Spinal cord (tissue), 9 donors: ENCODE measurements at regions not wholly inside any gene's neighbourhood (a gene's known extent, or its start where the extent isn't known, plus 50 kb on each side); places are given as distances from the start of the nearest gene placed in this dataset.

Source experiments
- DNase-seq, 6 donors: peaks; one replicate each; pipeline versions ENCODE4 v3.0.0 to v3.0.0-alpha.2; 2013 to 2015; ENCODE audit warnings: low spot score in 6 of 6, low read depth in 4 of 6
- H3K27ac ChIP-seq: one replicate; pipeline ENCODE4 v1.5.1; 2013; ENCODE audit warnings: low read depth, low read length, control low read depth
- H3K27me3 ChIP-seq: one replicate; pipeline ENCODE4 v1.6.1; 2013; ENCODE audit warnings: low read length; ENCODE audit not compliant: control insufficient read depth, insufficient read depth
- H3K36me3 ChIP-seq: one replicate; pipeline ENCODE4 v1.6.1; 2013; ENCODE audit warnings: low read length; ENCODE audit not compliant: control insufficient read depth, insufficient read depth
- H3K4me1 ChIP-seq: one replicate; pipeline ENCODE4 v1.6.1; 2013; ENCODE audit warnings: low read length; ENCODE audit not compliant: control insufficient read depth, insufficient read depth
- H3K4me3 ChIP-seq: one replicate; pipeline ENCODE4 v1.5.1; 2013; ENCODE audit warnings: low read depth, low read length, control low read depth
- H3K9me3 ChIP-seq: one replicate; pipeline ENCODE4 v1.6.1; 2013; ENCODE audit warnings: low read length; ENCODE audit not compliant: control insufficient read depth, insufficient read depth
- WGBS: methylation state at CpG from one replicate; pipeline ENCODE4 v1.1.5; 2013; ENCODE audit warnings: missing lambda C conversion rate; ENCODE audit not compliant: insufficient coverage; 5-methylcytosine and 5-hydroxymethylcytosine counted together
- donor health status: healthy.

DNA sequence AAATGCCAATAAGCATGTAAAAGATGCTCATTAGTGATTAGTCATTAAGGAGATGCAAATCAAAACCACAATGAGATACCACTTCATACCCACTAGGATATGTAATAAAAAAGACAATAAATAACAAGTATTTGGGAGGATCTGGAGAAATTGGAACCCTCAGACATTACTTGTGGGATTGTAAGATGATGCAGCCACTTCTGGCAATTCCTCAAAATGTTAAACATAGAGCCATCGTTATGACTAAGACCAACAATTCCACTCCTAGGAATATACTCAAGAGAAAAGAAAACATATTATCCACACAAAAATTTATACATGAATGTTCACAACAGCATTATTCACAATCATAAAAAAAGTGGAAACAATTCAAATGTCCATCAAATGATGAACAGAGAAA, 336.2 kb upstream of the PMFBP1 start:
- Histone ChIP-seq H3K9me3 (peaks cover 3% of the 10 kb centered on the region), H3K4me3 (no peak overlapping the region), H3K27me3 (no peaks in the 10 kb centered on the region), H3K27ac (no peak overlapping the region), H3K36me3 (no peaks in the 10 kb centered on the region), H3K4me1 (no peaks in the 10 kb centered on the region)
- DNase-seq: no peak
- WGBS: 100% methylated on average over 1 of the region's 1 CpG

DNA sequence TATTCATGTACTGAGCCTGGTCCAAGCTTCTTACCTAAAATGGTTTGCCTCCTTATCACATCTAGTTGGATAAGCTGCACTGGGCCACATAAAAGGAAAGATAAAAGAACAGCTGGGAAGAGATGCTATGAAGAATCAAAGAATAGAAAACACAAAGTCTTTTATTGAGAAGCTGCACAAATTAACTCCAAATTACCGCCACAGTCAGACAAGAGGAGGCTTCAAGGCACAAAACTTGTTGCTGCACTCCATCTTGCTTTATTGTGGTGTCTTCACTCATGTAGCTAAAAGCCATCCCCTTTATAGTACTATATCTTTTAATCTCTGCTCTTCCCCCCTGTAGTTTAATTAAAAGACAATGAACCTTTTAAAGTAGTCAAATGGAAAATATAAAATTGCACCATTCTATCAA, 330.6 kb upstream of the PMFBP1 start:
- no peaks in the 10 kb centered on the region for H3K4me1 ChIP-seq
- no peaks in the 10 kb centered on the region for H3K27me3 ChIP-seq
- no peak overlapping the region for H3K27ac ChIP-seq
- no peak overlapping the region for H3K4me3 ChIP-seq
- WGBS: no CpG with 5 or more reads among the region's 1 CpG
- peak in 1 of 6 donors; percentile 28 for DNase-seq
- H3K36me3 ChIP-seq: no peaks in the 10 kb centered on the region
- H3K9me3 ChIP-seq: peaks cover 1% of the 10 kb centered on the region

DNA sequence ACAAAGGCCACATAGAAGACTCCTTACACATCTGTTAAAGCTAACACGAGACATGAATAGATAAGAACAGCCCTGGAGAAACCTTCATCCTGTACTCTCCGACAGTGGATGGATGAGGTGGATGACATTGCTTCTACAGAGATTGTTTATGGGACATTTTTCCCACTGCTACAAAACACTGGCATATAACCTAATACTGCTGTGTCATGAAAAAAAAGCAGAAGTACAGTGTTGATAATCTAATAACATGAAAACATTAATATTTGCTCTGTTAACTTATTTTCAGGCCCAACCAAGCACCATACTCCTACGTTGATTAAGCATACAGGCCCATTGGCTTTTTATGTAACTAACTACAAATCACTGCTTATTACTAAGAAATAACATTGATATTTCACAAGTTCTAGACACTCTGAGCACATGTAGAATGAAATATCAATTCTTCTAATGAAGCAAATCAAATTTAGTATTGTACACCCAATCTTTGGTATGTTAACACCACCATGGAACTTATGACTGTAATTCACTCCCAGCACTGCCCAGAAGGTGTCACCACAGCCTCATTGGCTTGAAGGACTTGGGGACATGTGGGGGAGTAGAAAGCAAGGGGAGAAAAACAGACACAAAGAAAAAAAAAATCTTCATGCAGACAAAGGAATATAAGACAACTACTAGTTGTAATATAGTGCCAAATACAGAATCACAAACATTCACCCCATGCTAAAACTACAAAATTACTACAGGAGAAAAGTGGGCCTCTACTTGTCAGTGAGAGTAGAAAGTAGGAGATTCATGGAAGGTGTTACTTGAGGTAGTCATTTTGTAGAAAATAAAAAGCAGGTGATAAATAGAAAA, 330.0 kb upstream of the PMFBP1 start:
- Histone ChIP-seq H3K27ac (no peak overlapping the region), H3K4me1 (no peaks in the 10 kb centered on the region), H3K27me3 (no peaks in the 10 kb centered on the region), H3K9me3 (no peaks in the 10 kb centered on the region), H3K36me3 (no peaks in the 10 kb centered on the region), H3K4me3 (no peak overlapping the region)
- WGBS: no CpG with 5 or more reads among the region's 3 CpGs
- peak in 5 of 6 donors; percentile 38 to 93 (median 51) for DNase-seq

DNA sequence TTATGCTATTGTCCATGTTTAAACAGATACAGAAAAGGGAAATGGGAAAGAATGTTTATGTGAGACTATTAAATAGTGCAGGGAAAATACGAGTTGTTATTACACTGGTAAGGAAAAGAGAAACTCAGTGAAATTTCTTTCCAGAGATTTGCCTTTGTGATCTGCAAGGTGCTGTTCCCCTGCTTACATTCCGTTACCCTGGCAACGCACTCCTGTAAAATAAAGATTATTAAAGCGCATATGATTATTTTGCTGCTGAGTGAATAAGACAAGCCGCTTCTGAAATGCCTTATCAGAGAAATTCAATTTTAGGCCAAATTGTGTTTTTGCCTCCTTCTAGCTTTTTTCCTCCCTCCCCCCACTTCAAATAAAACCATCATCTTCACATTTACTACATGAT, 328.6 kb upstream of the PMFBP1 start:
- Histone ChIP-seq H3K4me3 (no peak overlapping the region), H3K27ac (no peak overlapping the region)
- peak in 3 of 6 donors; percentile 4 to 85 (median 25) for DNase-seq

DNA sequence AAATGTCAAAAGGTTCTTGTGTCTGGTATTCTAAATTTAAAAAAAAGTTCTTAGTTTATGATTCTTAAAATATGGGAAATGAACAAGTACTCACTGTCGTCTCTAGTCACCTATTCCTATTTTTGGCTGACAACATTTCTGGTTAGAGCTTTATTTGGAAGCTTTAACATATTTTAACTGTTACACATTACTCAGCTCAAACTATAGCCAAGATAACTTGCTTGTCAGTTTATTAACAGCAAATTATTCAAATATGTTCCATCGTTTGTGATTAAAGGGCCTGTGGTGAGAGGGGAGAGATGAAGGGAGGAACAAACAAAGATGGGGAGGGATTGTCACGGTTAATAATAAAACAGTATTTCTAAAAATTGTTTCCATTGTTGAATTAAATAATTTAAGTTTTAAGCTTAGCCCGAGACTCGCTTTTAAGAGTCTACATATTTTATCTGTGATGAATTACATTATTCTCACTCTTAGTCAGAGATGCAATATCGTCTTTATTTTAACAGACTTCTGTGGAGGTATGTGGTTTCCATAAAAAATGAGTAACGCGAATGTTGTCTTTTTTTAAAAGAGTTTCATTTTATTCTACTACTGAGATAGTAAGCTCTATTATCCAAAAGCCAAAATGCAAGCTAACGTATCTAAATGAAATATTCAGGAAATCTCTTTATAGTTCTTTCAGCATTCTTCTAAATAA, 321.9 kb upstream of the PMFBP1 start:
- Histone ChIP-seq H3K4me3 (no peak overlapping the region), H3K36me3 (no peaks in the 10 kb centered on the region), H3K4me1 (no peaks in the 10 kb centered on the region), H3K27me3 (no peaks in the 10 kb centered on the region), H3K27ac (no peak overlapping the region), H3K9me3 (no peaks in the 10 kb centered on the region)
- DNase-seq: no peak
- WGBS: no CpG with 5 or more reads among the region's 9 CpGs

More for the DNA sequence above, 328.6 kb upstream of the PMFBP1 start:
- no peaks in the 10 kb centered on the region for H3K4me1 ChIP-seq
- no peaks in the 10 kb centered on the region for H3K36me3 ChIP-seq
- H3K27me3 ChIP-seq: no peaks in the 10 kb centered on the region
- no peaks in the 10 kb centered on the region for H3K9me3 ChIP-seq
- 57% methylated on average over 1 of the region's 5 CpGs for WGBS

DNA sequence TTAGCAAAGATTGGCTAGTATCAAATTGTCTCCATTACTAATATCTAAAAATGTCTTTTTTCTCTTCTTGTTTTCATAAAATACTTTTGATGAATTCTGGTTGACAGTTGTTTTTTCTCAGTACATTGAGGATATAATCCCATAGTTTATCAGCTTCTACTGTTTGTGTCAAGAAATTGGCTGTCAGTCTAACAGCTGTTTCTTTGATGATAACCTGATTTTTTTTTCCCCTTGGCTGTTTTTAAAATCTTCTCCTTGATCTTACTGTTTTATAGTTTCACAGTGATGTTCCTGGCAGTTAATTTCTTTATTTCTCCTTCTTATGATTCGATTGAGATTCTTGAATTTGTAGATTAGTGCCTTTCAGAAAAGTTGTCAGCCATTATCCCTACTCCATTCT, 315.3 kb upstream of the PMFBP1 start:
- Histone ChIP-seq H3K36me3 (no peaks in the 10 kb centered on the region), H3K9me3 (no peaks in the 10 kb centered on the region), H3K27ac (no peak overlapping the region), H3K27me3 (no peaks in the 10 kb centered on the region), H3K4me3 (no peak overlapping the region), H3K4me1 (no peaks in the 10 kb centered on the region)
- no CpG with 5 or more reads among the region's 1 CpG for WGBS
- DNase-seq: no peak

DNA sequence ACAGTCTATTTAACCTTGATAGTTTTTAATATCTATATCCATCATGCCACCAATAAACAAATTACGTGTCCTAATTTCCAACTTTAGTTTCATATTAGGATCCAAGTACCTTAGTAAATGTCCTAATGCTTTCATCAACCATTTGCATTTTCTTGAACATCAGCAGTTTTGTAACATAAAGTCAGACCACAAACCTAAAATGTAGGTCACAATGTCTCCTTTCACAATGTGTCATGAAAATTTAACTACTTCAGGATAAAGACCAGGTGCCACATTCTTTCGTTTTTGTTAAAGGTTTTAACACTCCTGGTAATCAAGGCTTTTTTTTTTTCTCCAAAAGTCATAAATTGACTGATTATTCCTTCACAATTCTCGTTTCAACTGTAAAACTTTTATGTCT, 310.7 kb upstream of the PMFBP1 start:
- 91% methylated on average over 3 of the region's 3 CpGs for WGBS
- H3K4me1 ChIP-seq: no peaks in the 10 kb centered on the region

DNA sequence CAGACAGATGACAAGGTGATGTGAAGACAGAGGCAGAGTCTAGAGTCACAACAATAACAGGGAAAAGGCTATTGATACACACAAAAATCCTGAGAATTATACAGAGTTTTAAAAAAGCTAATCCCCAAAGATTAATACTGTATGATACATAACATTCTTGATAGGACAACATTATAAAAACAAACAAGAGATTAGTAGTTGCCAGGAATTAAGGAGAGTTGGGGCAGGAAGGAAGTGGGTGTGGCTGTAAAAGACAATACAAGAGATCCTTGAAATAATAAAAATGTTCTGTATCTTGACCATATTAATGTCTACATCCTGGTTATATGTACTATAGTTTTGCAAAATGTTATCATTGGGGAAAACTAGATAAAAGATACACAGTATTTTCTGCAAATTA, 309.5 kb upstream of the PMFBP1 start:
- H3K27me3 ChIP-seq: no peaks in the 10 kb centered on the region
- DNase-seq: no peak

More for the DNA sequence above, 310.7 kb upstream of the PMFBP1 start:
- H3K4me3 ChIP-seq: no peak overlapping the region
- no peak for DNase-seq
- no peaks in the 10 kb centered on the region for H3K9me3 ChIP-seq
- no peaks in the 10 kb centered on the region for H3K27me3 ChIP-seq
- no peak overlapping the region for H3K27ac ChIP-seq
- no peaks in the 10 kb centered on the region for H3K36me3 ChIP-seq

DNA sequence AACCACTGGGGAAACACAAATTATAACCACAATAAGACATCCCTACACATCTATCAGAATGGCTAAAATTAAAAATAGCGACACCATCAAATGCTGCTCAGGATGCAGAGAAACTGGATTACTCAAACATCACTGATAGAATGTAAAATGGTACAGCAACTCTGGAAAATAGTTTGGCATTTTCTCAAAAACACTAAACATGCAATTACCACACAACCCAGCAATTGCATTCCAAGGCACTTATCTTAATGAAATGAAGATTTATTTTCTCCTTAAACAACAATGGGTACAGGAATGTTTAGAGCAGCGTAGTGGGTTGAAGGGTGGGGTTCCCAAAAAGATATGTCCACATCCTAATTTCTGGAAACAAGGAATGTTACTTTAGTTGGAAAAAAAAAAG, 309.0 kb upstream of the PMFBP1 start:
- H3K9me3 ChIP-seq: no peaks in the 10 kb centered on the region
- no peak overlapping the region for H3K27ac ChIP-seq
- WGBS: no CpG with 5 or more reads among the region's 2 CpGs
- DNase-seq: no peak
- H3K27me3 ChIP-seq: no peaks in the 10 kb centered on the region
- no peak overlapping the region for H3K4me3 ChIP-seq
- no peaks in the 10 kb centered on the region for H3K4me1 ChIP-seq
- H3K36me3 ChIP-seq: no peaks in the 10 kb centered on the region

More for the DNA sequence above, 309.5 kb upstream of the PMFBP1 start:
- Histone ChIP-seq H3K27ac (no peak overlapping the region), H3K4me3 (no peak overlapping the region), H3K36me3 (no peaks in the 10 kb centered on the region), H3K9me3 (no peaks in the 10 kb centered on the region), H3K4me1 (no peaks in the 10 kb centered on the region)

DNA sequence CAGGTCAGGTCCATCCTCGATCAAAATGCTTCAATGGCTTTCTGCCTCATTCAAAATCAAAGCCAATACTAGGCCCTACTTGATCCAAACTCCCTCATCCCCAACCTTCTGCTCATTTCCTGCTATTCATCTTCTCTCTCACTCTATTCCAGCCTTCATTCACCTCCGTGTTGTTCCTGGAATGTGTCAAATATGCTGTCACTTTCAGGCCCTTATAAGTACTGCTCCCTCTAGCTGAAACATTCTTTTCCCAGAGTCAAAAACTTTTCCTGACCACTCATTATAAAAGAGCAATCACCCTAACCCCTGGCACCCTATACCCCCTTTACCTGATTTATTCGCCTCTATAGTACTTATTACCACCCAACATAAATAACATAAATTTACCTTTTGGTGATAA, 303.7 kb upstream of the PMFBP1 start:
- Histone ChIP-seq H3K27ac (no peak overlapping the region), H3K27me3 (no peaks in the 10 kb centered on the region), H3K9me3 (no peaks in the 10 kb centered on the region), H3K36me3 (no peaks in the 10 kb centered on the region), H3K4me3 (no peak overlapping the region), H3K4me1 (no peaks in the 10 kb centered on the region)
- WGBS: 76% methylated on average over 2 of the region's 3 CpGs
- no peak for DNase-seq
